GM23338 (cell line): ENCODE measurements at regions not wholly inside any gene's neighbourhood (a gene's known extent, or its start where the extent isn't known, plus 50 kb on each side); places are given as distances from the start of the nearest gene placed in this dataset.

Experiments
- CTCF ChIP-seq, 2 experiments: fragments of 200-600 bp in 1 of 2; sonication (generic) in 1 of 2; conservative IDR thresholded peaks; 2 replicates each; pipeline versions ENCODE4 v1.5.1 to v1.6.1; 2016 to 2017; ENCODE audit warnings: antibody characterized with exemption in 2 of 2, low read depth in 2 of 2, mild to moderate bottlenecking in 2 of 2, moderate library complexity in 1 of 2
- EZH2 ChIP-seq: fragments of 200-600 bp; sonication (generic); IDR thresholded peaks from one replicate; pipeline ENCODE4 v1.8.0; 2017; ENCODE audit warnings: antibody characterized with exemption, mild to moderate bottlenecking, low read depth; ENCODE audit not compliant: unreplicated experiment
- ZNF114 ChIP-seq: fragments of 250-450 bp; sonication (Bioruptor Pico); IDR thresholded peaks from 2 replicates; pipeline ENCODE4 v1.5.0; 2020; ENCODE audit warnings: mild to moderate bottlenecking, moderate library complexity

- TF ChIP-seq ZNF114 (no peak), EZH2 (no peak), CTCF (conservative IDR thresholded peaks at IDR 0.05; ENCODE audit: low read depth in 2 of 2) (no peak)
These were observed 439.2 kb upstream of the MAF start for GRCh38 chr16:80039777-80040176.
